ENCODE measurements at regions not wholly inside any gene's neighbourhood (a gene's known extent, or its start where the extent isn't known, plus 50 kb on each side); places are given as distances from the start of the nearest gene placed in this dataset.

DNA sequence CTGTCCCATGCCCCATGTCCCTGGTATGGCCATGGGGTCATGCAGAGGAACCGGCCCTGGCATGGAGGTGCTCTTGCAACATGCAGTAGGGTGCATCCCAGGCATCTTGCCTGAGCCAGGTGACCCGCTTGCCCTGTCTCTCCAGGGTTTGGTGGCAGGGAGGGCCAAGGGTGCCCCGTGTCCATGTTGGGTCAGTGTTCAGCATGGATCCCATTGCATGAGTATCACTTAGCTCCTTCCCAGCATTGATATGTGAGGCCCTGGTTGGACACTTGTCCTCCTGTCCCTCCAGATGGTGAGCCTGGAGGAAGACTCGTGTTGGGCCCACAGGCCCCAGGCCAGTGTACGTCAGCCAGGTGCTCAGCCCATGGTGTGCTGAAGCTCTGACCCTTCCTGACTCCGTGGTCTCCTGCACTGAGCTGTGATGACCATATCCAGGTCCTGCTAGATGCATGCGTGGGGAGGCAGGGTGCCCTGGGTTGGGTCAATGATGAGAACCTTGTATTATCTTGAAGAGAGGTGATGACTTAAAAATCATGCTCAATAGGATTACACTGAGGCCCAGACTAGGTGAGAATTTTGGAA is 205.0 kb downstream of the UBE3A start:
- no peak for DNase-seq (ENCODE audit: low read depth)

DNA sequence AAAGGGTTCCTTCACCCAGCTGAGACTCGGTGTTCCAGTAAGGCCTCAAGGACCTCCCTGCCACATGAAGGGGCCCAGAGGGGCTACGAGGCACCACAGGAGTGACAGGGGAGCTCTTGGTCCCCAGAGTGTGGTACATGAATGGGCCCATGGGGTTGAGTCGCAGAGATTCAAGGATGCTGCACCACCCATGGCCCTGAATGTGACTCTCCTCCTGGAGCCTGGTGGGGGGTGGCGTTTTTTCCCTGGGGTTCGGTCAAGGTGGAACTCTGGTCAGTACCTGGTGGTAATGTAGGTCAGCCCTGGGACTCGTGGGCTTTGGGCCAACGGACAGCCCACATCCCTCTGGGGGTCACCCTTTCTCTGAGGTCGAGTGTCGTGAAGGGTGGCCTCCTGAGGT is 204.0 kb downstream of the UBE3A start:
- no peak for DNase-seq (ENCODE audit: low read depth)

DNA sequence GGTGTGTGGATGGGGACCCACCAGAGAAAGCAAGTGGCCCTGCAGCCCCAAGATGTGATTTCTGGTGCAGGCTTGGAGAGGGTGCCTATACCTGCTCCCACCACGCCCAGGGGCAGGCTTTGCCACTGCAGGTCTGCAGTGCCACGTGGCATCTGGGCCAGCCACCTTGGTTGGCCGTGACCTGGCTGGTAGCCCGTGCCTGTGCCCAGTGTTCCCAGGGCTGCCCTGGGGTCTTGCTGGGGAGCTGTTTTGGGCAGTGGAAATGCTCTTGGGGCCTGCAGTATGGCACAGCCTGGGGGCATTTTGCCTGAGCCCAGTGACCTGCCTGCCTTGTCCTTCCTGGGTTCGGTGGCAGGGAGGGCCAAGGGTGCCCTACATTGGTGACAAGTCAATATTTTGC is 203.4 kb downstream of the UBE3A start:
- no peak for DNase-seq (ENCODE audit: low read depth)

DNA sequence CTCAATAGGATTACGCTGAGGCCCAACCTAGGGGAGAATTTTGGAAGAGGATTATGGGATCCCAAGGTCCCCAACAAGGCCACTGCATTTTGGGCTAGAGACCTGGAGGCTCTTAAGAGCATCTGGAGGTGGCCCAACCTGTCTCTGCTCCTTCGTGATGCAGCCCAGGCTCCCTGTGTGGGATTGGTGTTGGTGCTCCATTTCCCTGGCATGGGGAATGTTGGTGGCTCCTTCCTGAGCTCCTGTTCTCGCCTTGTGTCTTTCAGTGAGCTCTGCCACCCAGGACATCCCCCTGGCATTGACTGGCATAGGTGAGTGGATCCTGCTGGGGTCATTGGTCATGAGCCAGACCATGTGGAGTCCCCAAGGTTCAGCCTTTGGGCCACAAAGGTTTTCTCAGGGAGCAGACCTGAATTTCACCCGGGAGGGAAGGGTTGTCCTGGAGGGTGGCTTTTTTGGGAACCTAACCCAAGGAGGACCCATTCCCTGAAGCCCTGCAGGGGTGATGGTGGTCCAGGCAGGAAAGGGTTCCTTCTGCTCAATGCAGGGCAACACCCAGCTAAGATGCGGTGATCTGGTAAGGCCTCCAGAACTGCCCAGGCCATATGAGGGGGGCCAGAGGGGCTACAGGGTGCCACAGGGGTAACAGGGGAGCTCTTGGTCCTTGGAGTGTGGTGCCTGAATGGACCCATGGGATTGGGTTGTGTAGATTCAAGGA is 202.5 kb downstream of the UBE3A start:
- DNase-seq (ENCODE audit: low read depth) = no peak

DNA sequence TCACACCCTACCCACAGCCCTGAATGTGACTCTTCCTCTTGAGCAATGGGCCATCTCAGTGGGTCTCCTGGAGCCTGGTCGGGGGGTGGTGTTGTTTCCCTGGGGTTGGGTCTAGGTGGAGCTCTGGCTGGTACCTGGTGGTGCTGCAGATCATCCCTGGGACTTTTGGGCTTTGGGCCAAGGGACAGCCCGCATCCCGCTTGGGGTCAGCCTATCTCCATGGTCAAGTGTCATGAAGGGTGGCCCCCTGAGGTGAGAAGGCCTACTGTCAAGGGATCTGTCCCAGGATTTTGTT is 202.0 kb downstream of the UBE3A start:
- DNase-seq (ENCODE audit: low read depth) = no peak

DNA sequence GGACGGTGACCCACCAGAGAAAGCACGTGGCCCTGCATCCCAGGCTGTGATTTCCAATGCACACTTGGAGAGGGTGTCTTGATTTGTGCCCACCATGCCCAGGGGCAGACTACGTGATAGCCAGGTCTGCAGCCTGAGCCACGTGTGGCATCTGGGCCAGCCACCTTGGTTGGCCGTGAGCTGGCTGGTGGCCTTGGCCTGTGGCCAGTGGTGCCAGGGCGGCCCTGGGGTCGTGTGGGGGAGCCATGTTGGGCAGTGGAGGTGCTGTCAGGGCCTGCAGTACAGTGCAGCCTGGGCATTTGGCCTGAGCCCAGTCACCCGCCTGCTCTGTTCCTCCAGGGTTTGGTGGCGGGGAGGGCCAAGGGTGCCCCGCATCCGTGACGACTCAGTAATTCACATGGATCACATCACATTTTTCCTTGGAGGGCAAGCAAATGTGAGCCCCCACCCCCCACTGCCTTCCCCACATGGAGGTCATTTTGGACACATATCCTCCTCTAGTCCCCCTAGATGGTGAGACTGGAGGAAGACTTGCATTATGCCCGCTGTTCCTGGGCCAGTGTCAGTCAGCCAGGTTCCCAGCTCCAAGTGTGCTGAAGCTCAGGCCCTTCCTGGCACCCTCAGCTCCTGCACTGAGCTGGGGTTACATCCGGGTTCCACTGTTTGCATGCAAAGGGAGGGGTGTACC is 201.4 kb downstream of the UBE3A start:
- no peak for DNase-seq (ENCODE audit: low read depth)

GRCh38 chr15:25238126-25238525 is 200.7 kb downstream of the UBE3A start:
- no peak for DNase-seq (ENCODE audit: low read depth)

GRCh38 chr15:25238716-25239470 is 199.9 kb downstream of the UBE3A start:
- DNase-seq (ENCODE audit: low read depth) = no peak

- DNase-seq (ENCODE audit: low read depth) = no peak
These were observed 199.1 kb downstream of the UBE3A start for GRCh38 chr15:25239471-25240345.

DNA sequence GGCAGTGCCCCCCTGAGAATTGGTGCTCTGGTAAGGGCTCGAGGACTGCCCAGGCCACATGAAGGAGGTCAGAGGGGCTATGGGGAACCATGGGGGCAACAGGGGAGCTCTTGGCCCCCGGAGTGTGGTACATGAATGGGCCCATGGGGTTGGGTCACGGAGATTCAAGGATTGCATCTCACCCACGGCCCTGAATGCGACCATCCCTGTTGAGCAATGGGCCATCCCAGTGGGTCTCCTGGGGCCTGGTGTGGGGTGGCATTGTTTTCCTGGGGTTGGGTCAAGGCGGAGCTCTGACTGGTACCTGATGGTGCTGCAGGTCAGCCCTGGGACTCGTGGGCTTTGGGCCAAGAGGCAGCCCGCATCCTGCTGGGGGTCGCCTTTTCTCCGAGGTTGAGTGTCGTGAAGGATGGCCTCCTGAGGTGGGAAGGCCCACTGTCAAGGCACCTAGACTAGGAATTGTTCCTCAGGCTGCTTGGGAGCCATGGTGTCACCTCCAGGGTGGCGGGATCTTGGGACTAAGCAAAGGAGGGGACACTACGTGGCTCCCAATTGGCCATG is 198.3 kb downstream of the UBE3A start:
- no peak for DNase-seq (ENCODE audit: low read depth)

GRCh38 chr15:25241241-25241801 is 197.5 kb downstream of the UBE3A start:
- DNase-seq (ENCODE audit: low read depth) = no peak

- DNase-seq (ENCODE audit: low read depth) = no peak
These were observed 196.5 kb downstream of the UBE3A start for GRCh38 chr15:25242166-25242879.

DNA sequence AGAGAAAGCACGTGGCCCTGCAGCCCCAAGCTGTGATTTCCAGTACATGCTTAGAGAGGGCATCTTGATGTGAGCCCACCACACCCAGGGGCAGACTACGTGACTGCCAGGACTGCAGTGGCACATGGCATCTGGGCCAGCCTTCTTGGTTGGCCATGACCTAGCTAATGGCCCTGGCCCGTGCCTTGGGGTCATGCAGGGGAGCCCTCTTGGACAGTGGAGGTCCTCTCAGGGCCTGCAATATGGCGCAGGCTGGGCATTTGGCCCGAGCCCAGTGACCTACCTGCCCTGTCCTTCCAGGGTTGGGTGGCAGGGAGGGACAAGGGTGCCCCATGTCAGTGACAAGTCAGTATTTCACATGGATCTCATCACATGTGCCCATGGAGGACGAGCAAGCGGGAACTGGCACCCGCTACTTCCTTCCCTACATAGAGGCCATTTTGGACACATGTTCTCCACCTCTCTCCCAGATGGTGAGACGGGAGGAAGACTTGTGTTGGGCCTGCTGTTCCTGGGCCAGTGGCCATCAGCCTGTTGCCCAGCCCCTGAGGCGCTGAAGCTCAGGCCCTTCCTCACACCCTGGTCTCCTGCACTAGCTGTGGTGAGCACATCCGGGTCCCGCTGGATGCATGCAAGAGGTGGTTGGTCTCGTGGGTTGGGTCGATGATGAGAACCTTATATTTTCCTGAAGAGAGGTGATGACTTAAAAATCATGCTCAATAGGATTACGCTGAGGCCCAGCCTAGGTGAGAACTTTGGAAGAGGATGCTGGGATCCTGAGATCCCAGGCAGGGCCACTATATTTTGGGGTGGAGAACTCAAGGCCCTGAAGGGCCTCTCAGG is 195.6 kb downstream of the UBE3A start:
- no peak for DNase-seq (ENCODE audit: low read depth)

DNA sequence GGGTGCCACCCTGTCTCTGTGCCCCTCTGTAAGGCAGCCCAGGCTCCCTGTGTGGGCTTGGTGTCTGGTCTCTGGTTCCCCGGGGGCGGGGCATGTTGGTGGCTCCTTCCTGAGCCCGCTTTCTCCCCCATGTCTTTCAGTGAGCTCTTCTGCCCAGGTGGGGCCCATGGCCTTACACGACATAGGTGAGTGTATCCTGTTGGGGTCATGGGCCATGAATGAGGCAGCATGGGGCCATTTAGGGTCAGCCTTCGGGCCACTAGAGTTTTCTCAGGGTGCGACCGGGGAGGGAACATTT is 195.1 kb downstream of the UBE3A start:
- no peak for DNase-seq (ENCODE audit: low read depth)

- DNase-seq (ENCODE audit: low read depth) = no peak
These were observed 193.9 kb downstream of the UBE3A start for GRCh38 chr15:25244731-25245585.

- DNase-seq (ENCODE audit: low read depth) = no peak
These were observed 192.8 kb downstream of the UBE3A start for GRCh38 chr15:25245801-25246622.

Data from myocyte (in vitro differentiated cells).